GM12875 (cell line): ENCODE measurements at regions not wholly inside any gene's neighbourhood (a gene's known extent, or its start where the extent isn't known, plus 50 kb on each side); places are given as distances from the start of the nearest gene placed in this dataset.

Source experiments
- H3K4me3 ChIP-seq: one replicate; pipeline ENCODE4 v1.5.1; 2011; ENCODE audit warnings: low read depth, low read length, control low read depth
- TF ChIP-seq, protein P1 (sequence below): IDR thresholded peaks from 2 replicates; pipeline ENCODE4 v1.5.1; 2011; ENCODE audit warnings: low read depth, mild to moderate bottlenecking, control low read depth, inconsistent platforms, low read length, moderate library complexity, borderline replicate concordance; ENCODE audit not compliant: insufficient read depth

DNA sequence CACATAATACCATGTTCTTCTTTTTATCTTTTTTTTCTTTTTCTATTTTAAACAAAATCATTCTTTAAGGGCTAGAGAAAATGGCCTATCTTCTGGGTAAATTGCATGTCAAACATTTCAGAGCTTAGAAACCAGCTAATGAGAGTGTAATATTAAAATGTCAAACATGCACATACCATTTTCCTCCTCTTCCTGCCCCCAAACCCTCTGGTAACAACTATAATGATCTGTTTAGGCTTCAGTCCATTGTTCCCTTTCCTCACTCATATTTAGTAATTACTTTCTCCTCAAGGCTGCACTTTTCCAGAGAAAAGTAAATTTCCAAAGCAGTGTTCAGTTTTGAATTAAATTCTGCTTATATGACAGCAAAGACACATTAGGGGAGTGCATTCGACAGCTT is 224.3 kb upstream of the ROBO2 start:
- no peak overlapping the region for H3K4me3 ChIP-seq
- TF ChIP-seq, protein P1, sequence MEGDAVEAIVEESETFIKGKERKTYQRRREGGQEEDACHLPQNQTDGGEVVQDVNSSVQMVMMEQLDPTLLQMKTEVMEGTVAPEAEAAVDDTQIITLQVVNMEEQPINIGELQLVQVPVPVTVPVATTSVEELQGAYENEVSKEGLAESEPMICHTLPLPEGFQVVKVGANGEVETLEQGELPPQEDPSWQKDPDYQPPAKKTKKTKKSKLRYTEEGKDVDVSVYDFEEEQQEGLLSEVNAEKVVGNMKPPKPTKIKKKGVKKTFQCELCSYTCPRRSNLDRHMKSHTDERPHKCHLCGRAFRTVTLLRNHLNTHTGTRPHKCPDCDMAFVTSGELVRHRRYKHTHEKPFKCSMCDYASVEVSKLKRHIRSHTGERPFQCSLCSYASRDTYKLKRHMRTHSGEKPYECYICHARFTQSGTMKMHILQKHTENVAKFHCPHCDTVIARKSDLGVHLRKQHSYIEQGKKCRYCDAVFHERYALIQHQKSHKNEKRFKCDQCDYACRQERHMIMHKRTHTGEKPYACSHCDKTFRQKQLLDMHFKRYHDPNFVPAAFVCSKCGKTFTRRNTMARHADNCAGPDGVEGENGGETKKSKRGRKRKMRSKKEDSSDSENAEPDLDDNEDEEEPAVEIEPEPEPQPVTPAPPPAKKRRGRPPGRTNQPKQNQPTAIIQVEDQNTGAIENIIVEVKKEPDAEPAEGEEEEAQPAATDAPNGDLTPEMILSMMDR = no peak

DNA sequence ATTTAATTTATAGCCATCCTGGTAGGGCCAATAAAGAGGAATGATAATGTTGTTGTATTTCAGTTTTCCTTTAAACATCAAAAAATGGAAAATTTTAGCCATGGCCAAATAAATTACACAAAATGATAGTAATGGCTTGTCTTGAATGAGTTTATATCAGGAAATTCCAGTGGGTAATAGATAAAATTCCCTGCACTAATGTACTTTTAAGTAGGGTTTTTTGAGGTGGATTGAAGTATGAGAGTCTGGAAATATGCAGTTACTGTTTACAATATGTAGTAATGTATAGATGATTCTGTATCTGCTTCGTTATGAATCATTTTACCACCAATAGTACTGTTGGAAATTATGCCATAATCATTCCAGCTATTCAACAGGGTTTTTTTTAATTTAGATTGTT is 219.4 kb upstream of the ROBO2 start:
- TF ChIP-seq, protein P1 = no peak
- H3K4me3 ChIP-seq = no peak overlapping the region

DNA sequence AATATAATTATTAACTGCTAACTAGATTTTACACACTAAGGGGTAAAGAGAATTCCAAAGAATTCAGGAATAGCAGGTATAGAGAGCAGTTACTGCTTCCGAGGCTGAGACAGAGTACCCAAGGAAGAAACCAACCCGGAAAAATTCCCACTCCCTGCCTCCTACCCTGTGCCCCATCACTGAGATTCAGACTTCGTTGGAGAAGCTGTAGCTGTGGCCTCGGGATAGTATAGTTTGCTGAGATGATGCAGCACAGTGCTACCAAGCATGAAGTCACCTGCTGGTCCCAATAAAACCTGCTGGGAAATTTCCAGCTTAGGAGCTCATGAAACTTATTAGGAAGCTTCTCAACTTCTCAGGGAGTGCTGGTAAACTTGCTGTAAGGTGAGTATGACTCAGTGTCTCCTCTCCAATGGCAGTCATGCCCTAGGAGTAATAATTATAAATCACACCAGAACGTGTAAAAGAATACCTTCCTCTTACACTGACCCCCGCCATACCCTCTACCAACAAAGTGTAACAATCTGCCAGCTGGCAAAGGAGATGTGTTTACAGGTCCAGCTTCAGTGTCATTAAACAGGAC is 215.2 kb upstream of the ROBO2 start:
- no peak overlapping the region for H3K4me3 ChIP-seq

DNA sequence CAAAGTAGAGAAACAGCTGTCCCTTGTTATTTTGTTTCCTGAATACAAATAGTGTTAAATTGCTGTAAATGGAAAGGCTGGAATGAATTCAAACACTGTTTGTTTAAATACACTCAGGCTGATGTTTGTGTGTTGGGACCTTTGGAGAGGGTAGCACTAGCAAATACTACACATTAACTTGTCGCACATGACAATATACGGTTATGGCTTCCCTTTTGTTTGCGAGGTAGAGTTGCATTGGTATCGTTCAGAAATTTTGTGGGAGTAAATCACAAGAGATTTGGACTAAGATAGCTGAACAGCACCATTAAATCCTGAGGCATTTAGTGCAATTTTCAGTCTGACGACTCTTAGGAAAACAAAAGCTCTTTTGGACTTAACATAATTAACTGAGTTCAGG is 213.0 kb upstream of the ROBO2 start:
- TF ChIP-seq, protein P1 = no peak
- H3K4me3 ChIP-seq = no peak overlapping the region

More for the DNA sequence above, 215.2 kb upstream of the ROBO2 start:
- TF ChIP-seq, protein P1 = no peak

DNA sequence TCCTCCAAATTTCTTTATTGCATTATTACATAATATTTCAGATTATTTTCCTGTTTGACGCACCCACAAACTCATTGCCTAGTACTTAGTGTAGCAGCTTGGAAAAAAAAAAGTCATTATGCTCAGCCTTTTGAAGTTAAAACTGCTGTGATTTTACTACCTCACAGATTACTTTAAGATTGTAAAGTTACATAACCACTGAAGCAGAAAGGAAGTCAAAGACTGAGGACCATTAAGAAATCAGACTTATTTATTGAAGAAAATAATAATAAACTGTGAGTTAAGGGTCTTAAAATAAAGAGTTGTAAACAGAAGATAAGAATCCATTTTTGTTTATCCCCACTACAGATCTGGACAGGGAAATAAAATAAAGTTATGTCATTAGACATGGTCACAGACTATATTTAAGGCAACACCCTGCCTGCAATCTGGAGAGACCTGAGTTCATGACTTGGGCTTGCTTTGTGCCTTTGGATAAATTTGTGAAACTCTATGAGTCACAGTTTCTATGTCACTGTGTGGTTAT is 212.1 kb upstream of the ROBO2 start:
- TF ChIP-seq, protein P1 = no peak
- H3K4me3 ChIP-seq = no peak overlapping the region

DNA sequence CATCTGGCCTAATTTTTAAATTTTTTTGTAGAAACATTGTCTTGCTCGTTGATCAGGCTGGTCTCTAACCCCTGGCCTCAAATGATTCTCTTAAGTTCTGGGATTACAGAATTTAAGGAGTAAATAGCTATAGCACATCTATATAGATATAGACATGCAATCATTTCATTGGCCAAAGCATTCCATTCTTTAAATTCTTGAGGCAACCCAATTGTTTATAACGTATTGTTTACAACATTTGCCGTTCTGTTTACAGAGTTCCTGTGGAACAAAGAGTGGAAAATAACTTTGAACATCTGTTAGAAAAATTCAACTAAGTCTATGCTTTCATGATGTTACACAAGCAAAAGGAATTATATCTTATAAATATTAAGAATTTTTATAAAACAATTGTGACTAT is 205.2 kb upstream of the ROBO2 start:
- H3K4me3 ChIP-seq = no peak overlapping the region
- TF ChIP-seq, protein P1 = no peak

DNA sequence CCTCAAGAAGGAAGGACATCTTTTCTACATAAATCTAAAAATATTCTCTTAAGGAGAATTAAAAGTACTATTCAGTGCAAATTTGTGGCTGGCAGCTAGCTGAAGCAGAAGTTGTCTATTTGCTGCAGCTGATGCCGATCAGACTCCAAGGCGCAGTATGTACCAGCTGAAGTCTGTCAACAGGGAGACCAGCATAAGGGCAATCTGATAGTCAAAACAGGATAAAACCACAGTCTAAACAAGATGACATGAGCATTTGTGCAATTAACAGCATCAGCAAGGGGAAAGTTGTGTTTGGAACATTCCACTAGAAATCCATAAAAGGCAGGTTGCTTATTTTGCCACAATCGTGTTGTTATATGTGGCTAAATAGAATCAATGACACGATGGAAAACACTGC is 198.2 kb upstream of the ROBO2 start:
- no peak overlapping the region for H3K4me3 ChIP-seq
- TF ChIP-seq, protein P1 = no peak
